H1 (cell line): ENCODE measurements at regions not wholly inside any gene's neighbourhood (a gene's known extent, or its start where the extent isn't known, plus 50 kb on each side); places are given as distances from the start of the nearest gene placed in this dataset.

Source experiments
- ATF3 ChIP-seq: IDR thresholded peaks from 2 replicates; pipeline ENCODE4 v1.6.1; 2011; ENCODE audit warnings: low read depth, mild to moderate bottlenecking, low read length; ENCODE audit not compliant: insufficient read depth
- CHD7 ChIP-seq: fragments of 300-600 bp; sonication (generic); IDR thresholded peaks from 2 replicates; pipeline ENCODE4 v1.7.1; 2012; ENCODE audit warnings: low read length, moderate library complexity, mild to moderate bottlenecking, inconsistent platforms; ENCODE audit not compliant: insufficient replicate concordance
- EP300 ChIP-seq, 2 experiments: IDR thresholded peaks; 1 replicate in 1 of 2; 2 replicates in 1 of 2; pipeline ENCODE4 v1.6.1; 2011 to 2012; ENCODE audit warnings: low read depth in 2 of 2, low read length in 2 of 2, mild to moderate bottlenecking in 2 of 2, borderline replicate concordance in 1 of 2, inconsistent platforms in 1 of 2, moderate library complexity in 1 of 2
- EZH2 ChIP-seq: fragments of 200-600 bp; sonication (generic); IDR thresholded peaks from 2 replicates; pipeline ENCODE4 v1.7.1; 2012; ENCODE audit warnings: low read depth, mild to moderate bottlenecking, moderate library complexity, low read length, inconsistent platforms; ENCODE audit not compliant: severe bottlenecking
- HDAC2 ChIP-seq, 2 experiments: fragments of 300-600 bp in 1 of 2; sonication (generic) in 1 of 2; IDR thresholded peaks; 2 replicates each; pipeline ENCODE4 v1.6.1; 2011 to 2012; ENCODE audit warnings: low read depth in 2 of 2, low read length in 2 of 2, mild to moderate bottlenecking in 2 of 2, moderate library complexity in 2 of 2, borderline replicate concordance in 1 of 2, inconsistent platforms in 1 of 2
- KDM1A ChIP-seq: fragments of 200-600, 300-600 bp; sonication (generic); IDR thresholded peaks from 2 replicates; pipeline ENCODE4 v1.7.1; 2016; ENCODE audit warnings: mild to moderate bottlenecking, low read length, borderline replicate concordance
- MAX ChIP-seq: IDR thresholded peaks from 2 replicates; pipeline ENCODE4 v1.6.1; 2012; ENCODE audit warnings: inconsistent platforms
- RBBP5 ChIP-seq: IDR thresholded peaks from 2 replicates; pipeline ENCODE4 v1.7.1; 2012; ENCODE audit warnings: low read depth, mild to moderate bottlenecking, inconsistent platforms, low read length, moderate library complexity, borderline replicate concordance
- SUZ12 ChIP-seq: fragments of 200-600 bp; sonication (generic); IDR thresholded peaks from 2 replicates; pipeline ENCODE4 v1.6.1; 2012; ENCODE audit warnings: mild to moderate bottlenecking, inconsistent platforms, low read length, moderate library complexity, mixed read lengths
- TCF12 ChIP-seq: IDR thresholded peaks from 2 replicates; pipeline ENCODE4 v1.6.1; 2011; ENCODE audit warnings: low read depth, mild to moderate bottlenecking, low read length

- no peak for TF ChIP-seq CHD7
- no peak for TF ChIP-seq ATF3
- no peak for TF ChIP-seq EZH2
- no peak for TF ChIP-seq EP300 (IDR thresholded peaks at IDR 0.05; ENCODE audit: borderline replicate concordance in 1 of 2, low read depth in 2 of 2, low read length in 2 of 2)
- no peak for TF ChIP-seq MAX
- TF ChIP-seq SUZ12 = no peak
- TF ChIP-seq TCF12 = no peak
- no peak for TF ChIP-seq RBBP5
- TF ChIP-seq KDM1A = no peak
- TF ChIP-seq HDAC2 (IDR thresholded peaks at IDR 0.05; ENCODE audit: borderline replicate concordance in 1 of 2, low read depth in 2 of 2, low read length in 2 of 2) = no peak
Measured at GRCh38 chr2:45069684-45070083, 60.4 kb upstream of the SIX2 start (continued).
